GM12872 (cell line): ENCODE measurements at regions not wholly inside any gene's neighbourhood (a gene's known extent, or its start where the extent isn't known, plus 50 kb on each side); places are given as distances from the start of the nearest gene placed in this dataset.
A peak's percentile ranks its signal among the peaks of the same experiment; 100 is the strongest.

Experiments used
- CTCF ChIP-seq: IDR thresholded peaks from 3 replicates; pipeline ENCODE4 v1.5.1; 2011; ENCODE audit warnings: low read depth, mild to moderate bottlenecking, low read length, moderate library complexity; ENCODE audit not compliant: insufficient read depth

- TF ChIP-seq CTCF = no peak
Observed at GRCh38 chr11:97136067-97136466, 746.3 kb downstream of the JRKL start.

GRCh38 chr11:97140885-97141494 is 751.2 kb downstream of the JRKL start:
- TF ChIP-seq CTCF = peak; percentile 56; the same call in 2 of the 3 replicates

- TF ChIP-seq CTCF = no peak
Observed at GRCh38 chr11:97143463-97143862, 753.6 kb downstream of the JRKL start.

- TF ChIP-seq CTCF = no peak
Observed at GRCh38 chr11:97149741-97150140, 759.9 kb downstream of the JRKL start.

GRCh38 chr11:97157221-97157740 is 767.5 kb downstream of the JRKL start:
- no peak for TF ChIP-seq CTCF

GRCh38 chr11:97158243-97158642 is 768.4 kb downstream of the JRKL start:
- no peak for TF ChIP-seq CTCF

- no peak for TF ChIP-seq CTCF
Observed at GRCh38 chr11:97163631-97164191, 773.9 kb downstream of the JRKL start.
